Stimulated activated CD4-positive, alpha-beta T cell treated with anti-CD3 and anti-CD28 coated beads, Interleukin-1b, Interleukin-23, amount 100 ng/mL, for 48 hours (primary cell): ENCODE measurements at regions not wholly inside any gene's neighbourhood (a gene's known extent, or its start where the extent isn't known, plus 50 kb on each side); places are given as distances from the start of the nearest gene placed in this dataset.

Source experiments
- DNase-seq: peaks from one replicate; pipeline ENCODE4 v3.0.0-alpha.2; 2020

DNA sequence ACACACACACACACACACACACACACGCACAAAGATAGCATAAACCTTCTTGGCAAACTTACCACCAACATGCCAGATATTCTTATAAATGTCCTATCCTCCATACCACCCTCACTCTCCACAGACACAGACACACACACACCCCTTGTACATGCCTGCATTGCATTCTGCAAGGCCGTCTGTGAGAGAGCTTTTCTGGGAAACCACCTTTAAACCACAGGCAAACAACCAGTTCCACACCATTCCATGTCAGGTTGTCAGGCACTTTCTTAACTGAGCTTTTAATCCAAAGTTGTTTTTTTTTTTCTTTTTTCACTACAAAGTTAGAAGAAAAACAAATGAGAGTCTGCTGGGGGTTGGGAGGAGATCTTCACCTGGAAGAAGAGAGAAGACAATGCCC is 221.1 kb downstream of the C1D start:
- DNase-seq = no peak

DNA sequence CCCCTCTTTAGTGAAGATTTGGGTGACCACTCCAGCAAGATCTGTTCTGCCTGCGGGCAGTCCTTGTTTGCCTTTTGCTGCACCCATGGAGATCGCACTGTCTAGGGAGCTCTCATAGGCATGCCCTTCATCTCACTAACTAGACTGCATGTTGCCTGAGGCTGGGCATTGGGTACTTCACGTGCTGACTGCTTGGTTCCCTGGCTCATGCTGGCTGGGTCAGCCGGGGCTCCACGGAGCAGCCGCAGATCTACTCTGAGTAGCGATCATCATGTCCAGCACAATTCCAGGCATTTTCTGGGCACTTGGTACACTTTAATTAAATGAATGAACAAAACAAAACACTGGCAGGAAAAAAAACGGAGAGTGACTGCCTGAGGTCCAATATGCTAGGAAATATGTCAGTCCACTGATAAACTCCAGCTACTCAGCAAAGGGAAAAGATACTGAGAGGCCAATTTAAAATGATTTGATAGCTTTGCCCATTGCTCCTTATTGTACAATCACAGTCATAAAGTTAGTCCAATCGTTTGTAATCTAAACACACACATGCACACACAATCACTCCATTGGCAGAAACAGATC is 220.3 kb downstream of the C1D start:
- DNase-seq = no peak

- DNase-seq = no peak
Measured at GRCh38 chr2:67844024-67844540, 218.7 kb downstream of the C1D start.

DNA sequence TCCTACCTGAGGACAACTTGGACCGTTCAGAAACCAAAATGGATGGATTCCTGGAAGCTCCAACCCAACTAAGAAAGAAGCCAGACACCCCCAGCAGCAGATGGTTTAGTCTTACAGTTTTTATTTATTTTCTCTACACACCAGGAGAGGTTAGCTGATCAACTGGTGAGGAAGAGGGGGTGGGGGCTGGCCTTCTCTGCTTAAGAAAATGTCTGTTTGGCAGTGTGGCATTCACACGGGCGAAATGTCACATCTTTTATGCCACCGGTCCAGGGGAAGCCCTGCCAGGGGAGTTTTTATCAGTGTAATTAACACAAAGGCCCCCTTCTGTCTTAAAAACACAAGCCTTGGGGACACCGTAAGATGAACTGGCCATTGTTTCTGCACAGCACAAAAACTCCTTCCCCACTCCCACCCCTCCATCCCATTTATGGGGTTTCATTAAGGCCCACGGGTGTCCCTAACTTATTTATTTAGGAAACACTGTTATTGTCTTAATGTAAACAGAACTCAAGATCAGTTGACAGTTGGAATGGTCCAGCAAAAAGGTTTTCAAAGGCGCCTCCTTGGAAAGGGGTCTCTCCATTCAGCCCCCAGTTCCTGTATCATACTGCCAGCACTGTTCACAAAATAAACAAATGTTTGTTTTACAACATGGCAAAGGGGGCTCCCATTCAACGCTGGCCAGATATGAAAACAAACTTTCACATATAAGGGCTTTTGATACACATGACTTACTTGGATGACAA is 217.0 kb downstream of the C1D start:
- no peak for DNase-seq

- DNase-seq = peak; percentile 14
Measured at GRCh38 chr2:67846370-67847070, 216.3 kb downstream of the C1D start.

- no peak for DNase-seq
Measured at GRCh38 chr2:67848551-67849285, 214.1 kb downstream of the C1D start.

GRCh38 chr2:67851016-67851415 is 211.8 kb downstream of the C1D start:
- DNase-seq = no peak

DNA sequence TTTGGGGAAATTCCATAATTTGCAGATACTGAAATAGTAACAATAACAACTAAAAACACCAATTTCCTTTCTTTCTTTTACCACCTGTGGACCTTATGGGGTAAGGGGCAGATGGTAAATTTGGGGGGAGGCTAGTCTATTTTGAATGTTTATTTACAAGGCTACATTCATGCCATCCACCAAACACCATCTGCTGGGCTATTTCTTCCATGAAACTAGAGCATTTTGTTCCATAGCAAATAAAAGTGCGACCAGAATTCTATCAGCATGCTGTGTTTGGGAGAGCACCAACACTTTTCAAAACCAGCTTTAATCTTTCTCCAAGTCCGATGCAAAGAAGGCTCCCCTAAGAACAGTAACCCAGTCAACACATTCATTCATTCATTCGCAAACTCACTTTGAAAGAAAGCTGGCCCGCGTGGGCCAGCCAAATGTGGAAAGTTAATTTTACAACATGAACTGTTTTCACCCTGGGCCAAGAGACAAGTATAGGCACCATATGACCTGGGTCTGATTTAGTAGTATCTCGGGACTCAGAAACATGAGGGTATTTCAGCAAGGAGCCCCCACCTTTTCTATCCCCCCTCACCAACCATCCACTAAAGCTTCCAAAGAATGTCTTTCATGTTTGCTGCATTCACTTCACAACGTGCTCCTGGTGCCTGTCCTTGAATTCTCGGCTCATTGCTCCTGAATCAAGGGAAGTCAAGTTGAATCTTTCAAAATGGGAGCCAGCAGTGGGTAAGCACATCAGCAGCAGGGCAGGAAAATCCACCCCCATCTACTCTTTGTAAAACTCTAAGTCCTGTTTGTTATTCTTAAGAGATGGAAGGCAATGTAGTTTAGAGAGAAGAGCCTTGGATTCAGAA is 210.6 kb downstream of the C1D start:
- DNase-seq = no peak

DNA sequence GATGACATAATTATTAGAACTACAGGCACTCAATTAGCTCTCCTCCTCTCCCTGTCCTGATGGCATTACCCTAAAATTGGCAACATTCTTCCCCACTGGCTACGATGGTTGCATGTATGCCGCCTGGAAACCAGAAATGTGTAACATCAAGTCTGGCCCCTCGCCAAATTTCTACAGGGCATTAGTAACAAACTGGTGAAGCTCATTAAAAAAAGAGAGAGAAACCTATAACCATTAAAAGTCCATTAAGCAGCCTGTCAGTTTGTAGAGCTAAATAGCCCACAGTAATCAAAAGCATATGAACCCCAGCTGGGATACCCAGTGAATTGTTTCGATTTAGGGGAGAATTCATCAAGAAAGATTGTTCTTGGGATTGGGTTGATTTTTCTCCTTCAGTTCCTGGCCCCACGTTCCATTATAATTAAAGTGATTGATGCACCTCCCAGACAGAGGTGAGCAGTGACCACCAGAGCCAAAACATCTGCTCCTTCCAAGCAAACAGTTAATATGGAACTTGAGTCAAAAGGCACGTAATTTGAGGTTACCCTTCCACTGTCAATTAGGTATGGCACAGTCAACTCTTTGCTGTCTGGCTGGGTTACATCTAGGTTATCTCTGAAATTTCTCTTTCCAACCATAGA is 208.6 kb downstream of the C1D start:
- no peak for DNase-seq

GRCh38 chr2:67854798-67855197 is 208.0 kb downstream of the C1D start:
- no peak for DNase-seq

DNA sequence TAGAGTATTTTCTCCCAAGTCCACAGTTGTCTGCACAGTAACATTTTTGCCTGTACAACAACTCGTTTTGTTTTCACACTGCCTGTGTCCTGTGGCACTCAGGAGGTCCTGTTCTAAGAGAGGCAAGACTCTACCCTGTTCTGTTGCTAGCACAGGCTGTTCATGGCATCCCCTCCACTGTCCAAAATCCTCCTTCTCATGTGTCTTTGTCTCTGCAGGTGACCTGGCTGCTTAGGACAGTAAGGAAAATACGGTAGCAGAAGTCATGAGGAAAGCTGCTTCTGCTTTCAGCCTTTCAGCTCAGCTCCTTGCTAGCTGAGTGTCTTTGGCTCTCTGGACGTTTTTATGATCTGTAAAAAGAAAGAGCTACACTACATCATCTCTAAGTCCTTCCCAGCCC is 205.9 kb downstream of the C1D start:
- DNase-seq = no peak

DNA sequence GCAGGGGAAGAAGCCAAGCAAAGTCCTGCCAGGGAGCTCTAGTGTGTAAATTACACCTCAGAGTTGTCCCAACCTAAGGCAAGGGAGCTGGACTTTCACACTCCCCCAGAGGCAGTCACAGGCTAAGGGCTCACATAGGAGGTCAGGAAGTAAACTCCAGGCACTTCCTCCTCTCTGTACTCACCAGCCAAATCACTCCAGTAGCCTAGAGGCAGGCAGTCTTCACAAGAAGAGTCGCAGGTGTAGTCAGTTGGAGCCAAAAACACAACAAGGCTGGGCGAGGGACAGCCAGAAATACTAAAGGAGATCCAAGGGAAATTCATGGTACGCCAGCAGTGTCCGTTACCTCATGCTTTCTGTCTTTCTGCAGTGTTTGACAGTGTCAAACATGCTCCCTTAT is 205.0 kb downstream of the C1D start:
- no peak for DNase-seq

DNA sequence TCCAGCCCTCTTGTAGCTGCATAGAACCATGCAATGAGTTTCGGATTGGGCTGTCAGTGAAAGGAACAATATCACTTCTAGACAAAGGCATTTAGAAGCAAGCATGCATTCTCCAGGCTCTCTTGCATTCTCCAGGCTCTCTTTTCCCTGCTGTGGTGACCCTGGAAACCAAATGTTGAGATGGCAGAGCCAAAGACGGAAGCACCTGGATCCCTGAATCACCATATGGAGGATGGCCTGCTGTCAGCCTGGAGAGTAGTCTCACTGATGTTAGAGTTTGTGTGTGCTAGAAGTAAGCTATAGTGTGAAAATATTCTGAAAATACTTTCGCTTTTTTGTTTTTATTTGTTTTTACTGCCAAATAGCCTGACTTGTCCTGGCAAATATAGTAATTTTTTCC is 203.9 kb downstream of the C1D start:
- no peak for DNase-seq

DNA sequence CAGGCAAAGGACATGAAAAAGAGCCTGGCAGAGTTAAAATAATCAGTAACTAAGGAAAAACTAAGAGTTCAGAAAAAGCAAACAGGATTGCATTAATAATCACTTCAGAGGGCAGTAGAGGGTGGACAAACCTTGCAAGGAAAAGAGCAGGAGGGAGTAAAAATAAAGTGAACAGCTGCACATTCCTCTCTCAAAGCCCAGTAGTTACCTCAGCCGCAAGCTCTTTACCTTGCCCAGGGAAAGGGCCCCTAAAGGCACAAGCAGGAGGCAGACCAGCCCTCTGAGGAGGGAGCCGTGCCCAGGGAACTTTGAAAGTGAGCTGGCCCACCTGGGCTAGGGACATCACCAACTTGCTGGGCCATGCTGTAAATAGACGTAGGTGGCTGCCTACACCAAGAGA is 196.9 kb downstream of the C1D start:
- no peak for DNase-seq

DNA sequence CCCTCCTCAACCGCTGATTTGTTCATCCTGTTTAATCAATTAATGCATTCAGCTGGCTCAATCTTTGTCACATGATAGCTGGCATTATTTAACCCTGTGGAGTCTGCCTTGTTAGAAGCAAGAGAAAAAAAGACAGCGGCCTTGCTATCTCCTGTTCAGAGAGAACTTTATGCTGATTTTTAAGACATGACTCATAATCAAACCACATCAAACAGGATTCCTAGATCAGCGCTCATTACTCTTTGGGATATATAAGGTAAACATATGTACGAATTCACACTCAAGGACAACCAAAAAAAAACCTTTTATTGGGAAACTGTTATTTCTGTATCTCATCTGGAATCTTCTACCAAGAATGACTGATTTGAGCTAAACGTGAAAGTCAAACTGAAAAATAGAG is 195.1 kb downstream of the C1D start:
- DNase-seq = no peak

GRCh38 chr2:67871686-67872412 is 191.0 kb downstream of the C1D start:
- DNase-seq = no peak

DNA sequence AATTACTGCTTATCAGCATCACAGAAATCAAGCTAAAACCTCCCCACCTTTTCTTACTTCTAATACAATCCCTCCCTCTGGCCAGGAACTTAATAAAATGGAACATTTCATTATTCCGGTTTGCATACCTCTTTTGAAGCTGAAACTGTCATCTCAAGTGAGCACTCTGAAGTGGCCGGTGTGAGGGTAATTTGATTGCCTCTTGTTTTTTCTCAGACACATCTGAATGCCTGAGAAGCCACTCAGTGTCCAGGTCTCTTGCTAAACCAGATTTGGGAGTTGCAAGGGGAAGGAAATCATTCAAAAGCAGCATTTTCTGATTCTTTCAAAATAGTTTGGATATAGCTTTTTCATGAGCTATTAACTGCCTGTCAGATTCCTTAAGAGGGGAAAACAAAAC is 190.3 kb downstream of the C1D start:
- no peak for DNase-seq

DNA sequence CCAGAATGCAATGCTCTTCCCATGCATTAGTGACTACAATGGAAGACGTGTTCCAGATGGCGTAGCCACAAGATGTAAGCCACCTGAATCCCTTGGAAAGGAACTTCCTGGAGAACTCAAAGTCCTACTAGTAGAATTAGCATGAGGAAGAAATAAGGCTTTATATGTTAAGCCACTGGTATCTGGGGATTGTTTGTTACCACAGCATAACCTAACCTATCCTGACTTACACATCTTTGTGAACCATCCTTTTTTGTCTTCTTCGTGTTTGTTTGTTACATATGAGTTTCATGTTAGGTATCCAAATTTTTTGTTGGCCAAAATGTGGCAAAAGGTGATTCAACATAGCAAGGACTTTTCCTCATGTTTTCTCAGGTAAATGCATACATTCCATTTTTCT is 188.9 kb downstream of the C1D start:
- no peak for DNase-seq

DNA sequence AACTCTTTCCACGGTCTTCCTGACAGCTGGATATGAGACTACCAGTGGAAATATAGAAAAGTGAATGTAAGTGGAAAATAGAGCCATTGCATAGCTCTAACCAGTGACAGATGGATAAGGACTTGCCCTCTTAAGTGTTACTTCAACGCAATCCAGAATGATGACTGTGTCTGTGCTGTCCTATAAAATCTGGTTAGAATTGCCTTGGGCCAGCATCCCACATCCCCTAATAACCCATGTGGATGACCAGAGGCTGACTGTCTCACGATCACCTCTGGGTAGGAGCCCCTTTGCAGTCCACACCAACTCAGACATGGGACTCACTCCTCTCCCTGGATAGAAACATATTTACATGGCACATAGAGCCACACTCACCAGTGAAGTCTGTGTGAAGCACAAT is 186.6 kb downstream of the C1D start:
- no peak for DNase-seq

- no peak for DNase-seq
Measured at GRCh38 chr2:67877301-67877700, 185.5 kb downstream of the C1D start.

DNA sequence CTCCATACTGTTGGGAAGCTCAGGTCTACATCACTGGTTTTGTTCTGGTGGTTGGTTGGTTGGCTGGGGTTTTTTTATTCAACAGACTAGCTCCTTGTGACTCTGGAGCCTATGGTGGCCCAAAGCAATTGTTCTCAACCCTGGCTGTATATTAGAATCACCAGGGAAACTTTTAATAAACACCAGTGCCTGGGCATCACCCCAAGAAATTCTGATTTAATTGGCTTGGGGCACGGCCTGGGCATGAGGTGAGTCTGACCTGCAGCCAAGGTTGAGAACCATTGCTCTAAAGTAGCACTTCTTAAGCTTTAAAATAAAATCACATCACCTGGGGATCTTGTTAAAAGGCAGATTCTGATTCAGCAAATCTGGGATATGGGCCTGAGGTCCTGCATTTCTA is 184.1 kb downstream of the C1D start:
- no peak for DNase-seq
